Colonic mucosa (tissue), 4 donors: ENCODE measurements at regions not wholly inside any gene's neighbourhood (a gene's known extent, or its start where the extent isn't known, plus 50 kb on each side); places are given as distances from the start of the nearest gene placed in this dataset.

Experiments used
- DNase-seq: peaks from one replicate; pipeline ENCODE4 v3.0.0-alpha.2; 2020
- H3K27ac ChIP-seq: fragments of 200-600 bp; one replicate; pipeline ENCODE4 v1.8.0; 2021
- H3K27me3 ChIP-seq: fragments of 200-600 bp; one replicate; pipeline ENCODE4 v1.8.0; 2021
- H3K36me3 ChIP-seq: fragments of 200-600 bp; one replicate; pipeline ENCODE4 v1.8.0; 2021
- H3K4me1 ChIP-seq: fragments of 200-600 bp; one replicate; pipeline ENCODE4 v1.8.0; 2021; ENCODE audit warnings: mild to moderate bottlenecking
- H3K4me3 ChIP-seq: fragments of 200-600 bp; one replicate; pipeline ENCODE4 v1.8.0; 2021
- H3K9ac ChIP-seq, 2 donors: one replicate each; pipeline ENCODE4 v1.7.0; 2013; ENCODE audit warnings: control low read depth in 2 of 2, low read depth in 2 of 2, low read length in 2 of 2
- H3K9me3 ChIP-seq: fragments of 200-600 bp; one replicate; pipeline ENCODE4 v1.8.0; 2021
- intact Hi-C: fragments of 100-400 bp; cut with DNase I; formaldehyde crosslinking; loops from one replicate; pipeline ENCODE4 v1.14.1; 2022
- TF ChIP-seq, protein P1 (sequence below): fragments of 200-600 bp; IDR thresholded peaks from one replicate; pipeline ENCODE4 v1.8.0; 2022; ENCODE audit warnings: antibody characterized with exemption, mild to moderate bottlenecking
- donor health status: healthy.
- donor health status: DM: no; HTN: no; CAD: no.
- donor health status: DM: no; HTN: no; CAD: no.

DNA sequence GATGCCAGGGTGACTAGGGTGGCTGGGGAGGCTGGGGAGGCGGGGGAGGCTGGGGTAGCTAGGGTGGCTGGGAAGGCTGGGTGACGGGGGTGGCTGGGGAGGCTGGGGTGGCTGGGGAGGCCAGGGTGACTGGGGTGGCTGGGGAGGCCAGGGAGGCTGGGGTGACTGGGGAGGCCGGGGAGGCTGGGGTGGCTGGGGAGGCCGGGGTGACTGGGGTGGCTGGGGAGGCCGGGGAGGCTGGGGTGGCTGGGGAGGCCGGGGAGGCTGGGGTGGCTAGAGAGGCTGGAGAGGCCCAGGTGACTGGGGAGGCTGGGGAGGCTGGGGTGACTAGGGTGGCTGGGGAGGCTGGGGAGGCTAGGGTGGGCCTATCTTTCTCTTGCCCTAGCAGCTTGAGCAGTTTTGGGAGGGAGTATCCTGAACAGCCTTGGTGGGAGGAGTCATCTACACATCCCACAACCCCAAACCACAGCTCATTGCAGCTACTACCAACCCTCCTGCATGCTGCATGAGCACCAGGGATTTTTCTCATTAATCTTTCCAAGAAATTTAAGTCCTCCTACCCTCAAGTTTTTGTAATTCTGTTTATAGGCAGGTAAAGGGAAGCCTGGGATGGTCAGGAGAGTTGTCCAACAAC is 203.2 kb upstream of the IRX1 start:
- Histone ChIP-seq H3K36me3 (no peaks in the 10 kb centered on the region), H3K27me3 (no peaks in the 10 kb centered on the region), H3K9me3 (no peaks in the 10 kb centered on the region), H3K27ac (no peak overlapping the region), H3K4me3 (no peak overlapping the region), H3K4me1 (no peaks in the 10 kb centered on the region), H3K9ac (no peak overlapping the region)
- intact Hi-C loops: no loop called here
- TF ChIP-seq, protein P1, sequence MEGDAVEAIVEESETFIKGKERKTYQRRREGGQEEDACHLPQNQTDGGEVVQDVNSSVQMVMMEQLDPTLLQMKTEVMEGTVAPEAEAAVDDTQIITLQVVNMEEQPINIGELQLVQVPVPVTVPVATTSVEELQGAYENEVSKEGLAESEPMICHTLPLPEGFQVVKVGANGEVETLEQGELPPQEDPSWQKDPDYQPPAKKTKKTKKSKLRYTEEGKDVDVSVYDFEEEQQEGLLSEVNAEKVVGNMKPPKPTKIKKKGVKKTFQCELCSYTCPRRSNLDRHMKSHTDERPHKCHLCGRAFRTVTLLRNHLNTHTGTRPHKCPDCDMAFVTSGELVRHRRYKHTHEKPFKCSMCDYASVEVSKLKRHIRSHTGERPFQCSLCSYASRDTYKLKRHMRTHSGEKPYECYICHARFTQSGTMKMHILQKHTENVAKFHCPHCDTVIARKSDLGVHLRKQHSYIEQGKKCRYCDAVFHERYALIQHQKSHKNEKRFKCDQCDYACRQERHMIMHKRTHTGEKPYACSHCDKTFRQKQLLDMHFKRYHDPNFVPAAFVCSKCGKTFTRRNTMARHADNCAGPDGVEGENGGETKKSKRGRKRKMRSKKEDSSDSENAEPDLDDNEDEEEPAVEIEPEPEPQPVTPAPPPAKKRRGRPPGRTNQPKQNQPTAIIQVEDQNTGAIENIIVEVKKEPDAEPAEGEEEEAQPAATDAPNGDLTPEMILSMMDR: no peak
- no peak for DNase-seq

DNA sequence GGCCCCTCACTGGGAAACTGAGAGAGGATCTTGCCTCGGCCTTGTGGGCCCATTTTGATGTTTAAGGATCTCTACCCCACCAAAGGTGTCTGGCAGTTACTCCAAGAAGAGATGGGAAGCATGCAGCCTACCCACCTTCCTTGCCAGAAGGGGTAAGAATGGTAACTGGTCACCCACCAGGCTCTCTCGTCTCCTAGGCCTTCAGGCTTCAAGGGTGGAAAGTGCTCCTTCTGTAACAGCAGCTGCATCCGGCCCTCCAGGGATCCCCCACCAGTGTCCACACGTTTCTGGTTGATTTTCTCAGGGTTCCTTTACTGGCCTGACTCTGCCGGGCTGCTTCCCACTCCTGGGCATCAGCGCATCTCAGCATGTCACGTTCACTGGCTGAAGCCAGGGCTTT is 204.4 kb upstream of the IRX1 start:
- no peak overlapping the region for H3K27ac ChIP-seq
- no peak for DNase-seq
- H3K9ac ChIP-seq: no peak overlapping the region
- no peaks in the 10 kb centered on the region for H3K4me1 ChIP-seq
- no peaks in the 10 kb centered on the region for H3K9me3 ChIP-seq
- no peaks in the 10 kb centered on the region for H3K36me3 ChIP-seq
- H3K27me3 ChIP-seq: no peaks in the 10 kb centered on the region
- TF ChIP-seq, protein P1: no peak
- H3K4me3 ChIP-seq: no peak overlapping the region
- intact Hi-C loops: no loop called here

DNA sequence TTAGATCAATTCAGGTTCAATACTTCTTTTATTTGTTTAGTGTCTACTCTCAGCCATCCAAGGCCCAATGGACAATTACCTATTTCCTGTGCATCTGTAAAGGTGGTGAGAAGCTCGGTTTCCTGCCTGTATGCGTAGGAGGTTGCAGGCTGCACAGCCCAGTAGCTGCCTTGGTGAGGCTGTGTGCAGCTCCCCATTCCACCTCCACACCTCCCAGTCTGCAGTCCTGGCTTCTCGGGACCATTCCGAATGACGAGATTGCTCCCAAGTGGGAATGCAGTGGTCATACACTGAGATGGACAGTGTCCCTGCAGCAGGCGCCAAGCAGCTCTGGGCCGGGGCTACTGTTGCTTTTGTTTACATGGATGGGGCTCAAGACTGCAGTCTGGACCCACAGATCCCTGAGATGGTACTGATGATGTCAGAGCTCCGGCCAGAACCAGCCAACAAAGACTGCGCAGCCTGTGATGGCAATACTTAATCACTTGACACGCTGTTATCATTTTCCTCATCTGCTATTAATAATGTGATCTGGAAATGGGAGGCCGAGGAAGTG is 206.1 kb upstream of the IRX1 start:
- Histone ChIP-seq H3K36me3 (no peaks in the 10 kb centered on the region), H3K4me1 (no peaks in the 10 kb centered on the region), H3K27ac (no peak overlapping the region), H3K27me3 (no peaks in the 10 kb centered on the region), H3K9ac (no peak overlapping the region), H3K4me3 (no peak overlapping the region), H3K9me3 (no peaks in the 10 kb centered on the region)
- DNase-seq: no peak
- TF ChIP-seq, protein P1: no peak
- intact Hi-C loops: no loop called here

DNA sequence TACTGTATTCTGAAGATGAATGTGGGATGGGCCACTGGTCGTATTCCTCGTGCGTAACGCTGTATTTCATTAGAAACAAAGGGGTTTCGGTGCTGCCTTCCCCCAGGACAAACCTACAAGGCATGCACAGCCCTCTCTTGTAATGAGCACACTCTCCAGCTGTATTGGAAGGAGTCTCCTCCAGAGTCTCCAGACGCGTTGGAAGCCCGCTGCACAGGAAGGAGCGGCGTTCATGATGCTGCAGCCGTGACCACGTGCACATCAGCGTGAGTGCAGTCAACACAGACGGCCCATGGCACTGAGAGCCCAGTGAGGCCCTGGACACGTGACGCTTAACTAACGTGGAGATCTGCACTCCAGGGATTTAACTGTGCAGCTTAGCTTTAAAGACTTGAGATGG is 209.0 kb upstream of the IRX1 start:
- Histone ChIP-seq H3K36me3 (no peaks in the 10 kb centered on the region), H3K9me3 (no peaks in the 10 kb centered on the region), H3K4me3 (no peak overlapping the region), H3K27ac (no peak overlapping the region), H3K27me3 (no peaks in the 10 kb centered on the region), H3K4me1 (no peaks in the 10 kb centered on the region), H3K9ac (no peak overlapping the region)
- DNase-seq: no peak
- TF ChIP-seq, protein P1: no peak
- intact Hi-C loops: no loop called here

DNA sequence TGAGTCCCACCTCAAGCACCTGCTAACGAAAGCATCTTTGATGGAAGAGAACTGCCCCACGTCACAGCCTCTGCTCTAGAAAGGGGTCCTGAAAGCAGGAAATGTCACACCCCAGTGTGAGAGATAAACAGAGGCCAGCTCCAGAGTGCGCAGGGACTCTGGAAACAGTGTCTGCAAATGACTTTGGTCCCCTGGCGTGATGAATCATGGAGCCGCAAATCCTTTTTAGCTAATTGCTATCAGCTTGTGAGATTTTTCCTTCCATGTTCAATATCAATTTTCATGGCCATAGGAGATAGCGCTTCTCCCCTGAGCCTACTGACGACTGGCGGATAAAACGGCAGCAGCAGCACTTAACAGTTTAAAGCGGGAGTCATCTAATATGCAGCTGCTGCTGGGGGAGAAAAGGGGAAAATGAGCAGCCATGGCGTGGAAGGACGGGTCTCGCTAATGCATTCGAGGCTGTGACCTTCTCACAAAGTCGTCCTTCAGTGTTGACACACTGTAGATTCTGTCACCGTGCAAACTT is 209.6 kb upstream of the IRX1 start:
- no peaks in the 10 kb centered on the region for H3K4me1 ChIP-seq
- intact Hi-C loops: no loop called here
- no peak for DNase-seq
- no peaks in the 10 kb centered on the region for H3K9me3 ChIP-seq
- no peak overlapping the region for H3K4me3 ChIP-seq
- H3K9ac ChIP-seq: no peak overlapping the region
- TF ChIP-seq, protein P1: no peak
- H3K27me3 ChIP-seq: no peaks in the 10 kb centered on the region
- H3K27ac ChIP-seq: no peak overlapping the region
- no peaks in the 10 kb centered on the region for H3K36me3 ChIP-seq
